ENCODE measurements at regions not wholly inside any gene's neighbourhood (a gene's known extent, or its start where the extent isn't known, plus 50 kb on each side); places are given as distances from the start of the nearest gene placed in this dataset.

DNA sequence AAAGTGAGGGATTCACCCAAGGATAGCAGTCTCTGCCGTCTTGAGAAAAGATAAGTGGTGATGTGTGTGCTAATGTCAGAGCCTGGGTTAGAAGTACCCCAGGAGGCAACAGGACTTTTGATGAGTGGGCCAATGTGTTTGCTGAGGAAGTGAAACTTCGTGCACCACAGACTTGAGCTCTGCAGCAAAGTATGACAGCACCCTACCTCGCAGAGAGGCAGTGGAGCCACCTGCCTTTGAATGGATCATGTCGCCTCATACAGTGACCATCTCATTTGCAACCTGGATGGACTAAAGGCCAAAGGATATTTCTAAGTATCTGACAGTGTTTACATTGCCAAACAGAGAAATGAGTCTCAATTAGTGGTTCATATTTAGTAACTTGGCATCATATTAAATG lies 593.9 kb upstream of the GRAMD2B start:
- TF ChIP-seq, protein P1, sequence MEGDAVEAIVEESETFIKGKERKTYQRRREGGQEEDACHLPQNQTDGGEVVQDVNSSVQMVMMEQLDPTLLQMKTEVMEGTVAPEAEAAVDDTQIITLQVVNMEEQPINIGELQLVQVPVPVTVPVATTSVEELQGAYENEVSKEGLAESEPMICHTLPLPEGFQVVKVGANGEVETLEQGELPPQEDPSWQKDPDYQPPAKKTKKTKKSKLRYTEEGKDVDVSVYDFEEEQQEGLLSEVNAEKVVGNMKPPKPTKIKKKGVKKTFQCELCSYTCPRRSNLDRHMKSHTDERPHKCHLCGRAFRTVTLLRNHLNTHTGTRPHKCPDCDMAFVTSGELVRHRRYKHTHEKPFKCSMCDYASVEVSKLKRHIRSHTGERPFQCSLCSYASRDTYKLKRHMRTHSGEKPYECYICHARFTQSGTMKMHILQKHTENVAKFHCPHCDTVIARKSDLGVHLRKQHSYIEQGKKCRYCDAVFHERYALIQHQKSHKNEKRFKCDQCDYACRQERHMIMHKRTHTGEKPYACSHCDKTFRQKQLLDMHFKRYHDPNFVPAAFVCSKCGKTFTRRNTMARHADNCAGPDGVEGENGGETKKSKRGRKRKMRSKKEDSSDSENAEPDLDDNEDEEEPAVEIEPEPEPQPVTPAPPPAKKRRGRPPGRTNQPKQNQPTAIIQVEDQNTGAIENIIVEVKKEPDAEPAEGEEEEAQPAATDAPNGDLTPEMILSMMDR (IDR thresholded peaks at IDR 0.05) = no peak
- no peak for TF ChIP-seq POLR2A (IDR thresholded peaks at IDR 0.05)

All from lower leg skin (tissue), 3 donors.